GM13976 (cell line): ENCODE measurements at regions not wholly inside any gene's neighbourhood (a gene's known extent, or its start where the extent isn't known, plus 50 kb on each side); places are given as distances from the start of the nearest gene placed in this dataset.

Source experiments
- DNase-seq: peaks from one replicate; pipeline ENCODE4 v3.0.0; 2012; ENCODE audit warnings: low spot score
- in situ Hi-C: fragments of 300-500 bp; cut with MboI; formaldehyde crosslinking; loops from one replicate; pipeline ENCODE4 v1.12.0; 2022; ENCODE audit warnings: low sequenced_read_pairs, mixed read lengths, inconsistent platforms; ENCODE audit not compliant: unreplicated experiment
- TF ChIP-seq, protein P1 (sequence below): IDR thresholded peaks from 2 replicates; pipeline ENCODE4 v1.5.1; 2012; ENCODE audit warnings: borderline replicate concordance, mild to moderate bottlenecking; ENCODE audit not compliant: insufficient read depth; ENCODE audit errors: extremely low read depth, missing control alignments, control extremely low read depth

DNA sequence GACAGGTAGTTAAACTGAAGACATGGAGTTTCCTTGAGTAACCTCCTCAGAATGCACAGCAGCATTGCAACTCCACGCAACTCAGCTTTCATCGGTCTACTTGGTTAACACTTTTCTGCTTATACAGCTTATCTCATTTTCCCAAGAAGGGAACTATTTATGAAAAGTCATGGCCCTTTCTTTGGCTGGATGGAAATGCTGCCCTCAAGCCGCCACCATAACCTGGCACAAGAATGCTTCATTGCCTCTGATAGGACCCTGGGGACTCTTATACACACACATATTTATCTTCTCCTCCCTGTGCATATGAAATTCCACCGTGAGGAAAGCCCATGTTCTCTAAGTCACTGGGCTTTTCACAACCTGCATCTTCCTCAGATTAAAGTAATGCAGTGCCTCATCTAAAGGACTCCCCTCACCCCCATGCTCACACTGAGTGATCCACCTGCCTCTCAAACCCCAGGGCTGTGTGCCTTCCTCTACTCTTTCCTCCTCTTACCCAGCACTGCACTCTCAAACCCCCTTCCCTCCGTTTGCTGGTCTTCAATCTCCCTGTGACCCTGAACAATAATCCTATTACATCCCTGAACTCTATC, 192.0 kb upstream of the HNRNPA3 start:
- TF ChIP-seq, protein P1, sequence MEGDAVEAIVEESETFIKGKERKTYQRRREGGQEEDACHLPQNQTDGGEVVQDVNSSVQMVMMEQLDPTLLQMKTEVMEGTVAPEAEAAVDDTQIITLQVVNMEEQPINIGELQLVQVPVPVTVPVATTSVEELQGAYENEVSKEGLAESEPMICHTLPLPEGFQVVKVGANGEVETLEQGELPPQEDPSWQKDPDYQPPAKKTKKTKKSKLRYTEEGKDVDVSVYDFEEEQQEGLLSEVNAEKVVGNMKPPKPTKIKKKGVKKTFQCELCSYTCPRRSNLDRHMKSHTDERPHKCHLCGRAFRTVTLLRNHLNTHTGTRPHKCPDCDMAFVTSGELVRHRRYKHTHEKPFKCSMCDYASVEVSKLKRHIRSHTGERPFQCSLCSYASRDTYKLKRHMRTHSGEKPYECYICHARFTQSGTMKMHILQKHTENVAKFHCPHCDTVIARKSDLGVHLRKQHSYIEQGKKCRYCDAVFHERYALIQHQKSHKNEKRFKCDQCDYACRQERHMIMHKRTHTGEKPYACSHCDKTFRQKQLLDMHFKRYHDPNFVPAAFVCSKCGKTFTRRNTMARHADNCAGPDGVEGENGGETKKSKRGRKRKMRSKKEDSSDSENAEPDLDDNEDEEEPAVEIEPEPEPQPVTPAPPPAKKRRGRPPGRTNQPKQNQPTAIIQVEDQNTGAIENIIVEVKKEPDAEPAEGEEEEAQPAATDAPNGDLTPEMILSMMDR: no peak
- in situ Hi-C loops: no loop called here

DNA sequence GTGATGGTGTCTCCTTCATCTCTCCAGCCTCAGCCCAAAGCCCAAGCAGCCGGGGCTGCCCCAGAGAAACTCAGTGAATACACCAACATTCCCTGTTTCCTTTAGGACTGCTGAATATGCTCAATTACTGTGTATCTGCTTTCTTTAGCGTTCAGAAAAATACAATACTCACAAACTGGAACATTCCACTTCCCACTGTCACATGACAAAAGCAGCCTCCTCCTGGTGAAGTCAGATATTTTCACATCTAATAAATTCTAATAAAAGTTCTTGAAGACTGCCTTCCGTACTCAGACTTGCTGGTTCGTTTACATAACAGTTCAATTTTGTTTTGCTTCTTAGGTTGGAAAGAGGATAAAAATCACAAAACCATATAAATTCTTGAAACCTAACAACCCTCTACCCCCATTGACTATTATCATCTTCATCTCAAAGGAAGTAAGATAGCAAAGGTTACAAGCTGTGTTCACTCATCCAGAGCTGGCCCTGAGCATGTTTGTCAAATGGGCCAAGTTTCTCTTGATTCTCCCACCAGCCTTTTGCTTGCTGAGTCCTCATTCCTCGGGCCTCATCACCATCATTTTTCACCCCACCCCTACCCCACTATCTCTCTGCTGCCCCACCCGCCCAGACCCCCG, 190.8 kb upstream of the HNRNPA3 start:
- in situ Hi-C loops: no loop called here
- TF ChIP-seq, protein P1: no peak
- no peak for DNase-seq

More for the DNA sequence above, 192.0 kb upstream of the HNRNPA3 start:
- no peak for DNase-seq

GRCh38 chr2:177024765-177025164, 187.8 kb upstream of the HNRNPA3 start:
- DNase-seq: no peak
- TF ChIP-seq, protein P1: no peak
- in situ Hi-C loops: no loop called here

GRCh38 chr2:177026253-177026652, 186.3 kb upstream of the HNRNPA3 start:
- in situ Hi-C loops: no loop called here
- DNase-seq: no peak
- TF ChIP-seq, protein P1: no peak

DNA sequence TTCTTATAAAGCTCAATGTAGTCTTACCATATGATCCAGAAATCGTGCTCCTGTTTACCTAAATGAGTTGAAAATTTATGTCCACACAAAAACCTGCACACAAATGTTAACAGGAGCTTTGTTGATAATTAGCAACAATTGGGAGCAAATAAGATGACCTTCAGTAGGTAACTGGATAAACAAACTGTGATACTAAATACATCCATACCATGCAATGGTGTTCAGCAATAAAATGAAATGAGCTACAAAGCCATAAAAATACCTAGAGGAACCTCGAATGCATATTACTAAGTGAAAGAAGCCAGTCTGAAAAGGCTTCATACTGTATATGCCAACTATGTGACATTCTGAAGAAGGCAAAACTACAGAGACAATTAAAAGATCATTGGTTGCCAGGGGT, 185.6 kb upstream of the HNRNPA3 start:
- in situ Hi-C loops: no loop called here
- DNase-seq: no peak
- TF ChIP-seq, protein P1: no peak

GRCh38 chr2:177028296-177028695, 184.3 kb upstream of the HNRNPA3 start:
- DNase-seq: no peak
- TF ChIP-seq, protein P1: no peak
- in situ Hi-C loops: no loop called here
